ENCODE measurements at regions not wholly inside any gene's neighbourhood (a gene's known extent, or its start where the extent isn't known, plus 50 kb on each side); places are given as distances from the start of the nearest gene placed in this dataset.
A peak's percentile ranks its signal among the peaks of the same experiment; 100 is the strongest.

- Histone ChIP-seq H3K4me1 (ENCODE audit: control extremely low read depth in 1 of 4, control insufficient read depth in 4 of 4, insufficient read depth in 4 of 4, low read length in 3 of 4) (no peaks in the 10 kb centered on the region), H3K9me3 (ENCODE audit: control extremely low read depth in 1 of 5, control insufficient read depth in 4 of 5, insufficient read depth in 2 of 5, low read depth in 1 of 5, low read length in 4 of 5) (peaks cover 0 to 4% (median 0%) of the 10 kb centered on the region in 5 experiments), H3K4me3 (ENCODE audit: control insufficient read depth in 1 of 7, extremely low read depth in 1 of 7, insufficient read depth in 4 of 7, low read depth in 2 of 7, low read length in 6 of 7) (no peak overlapping the region), H3K27me3 (replicated peaks in 2 of 5; ENCODE audit: control insufficient read depth in 4 of 5, insufficient read depth in 5 of 5, low read length in 4 of 5) (no peaks in the 10 kb centered on the region), H3K27ac (ENCODE audit: insufficient read depth in 1 of 2, low read depth in 1 of 2, low read length in 2 of 2, poor library complexity in 1 of 2, severe bottlenecking in 2 of 2) (no peak overlapping the region), H3K36me3 (ENCODE audit: control insufficient read depth in 4 of 4, insufficient read depth in 4 of 4, low read length in 3 of 4) (no peaks in the 10 kb centered on the region)
- ChIA-PET CTCF (no interaction called here), POLR2A (no interaction called here)
- 100% methylated on average over 3 of the region's 3 CpGs for WGBS (ENCODE audit: insufficient coverage)
- no peak for DNase-seq
Observed at GRCh38 chr14:86299994-86300393, 770.0 kb downstream of the FLRT2 start.

GRCh38 chr14:86296173-86296572 is 766.2 kb downstream of the FLRT2 start:
- CTCF ChIA-PET: no interaction called here
- no CpG with 5 or more reads among the region's 1 CpG for WGBS (ENCODE audit: insufficient coverage)
- H3K4me1 ChIP-seq (ENCODE audit: control extremely low read depth in 1 of 4, control insufficient read depth in 4 of 4, insufficient read depth in 4 of 4, low read length in 3 of 4): no peaks in the 10 kb centered on the region
- POLR2A ChIA-PET: no interaction called here
- peaks cover 0 to 4% (median 0%) of the 10 kb centered on the region in 5 experiments for H3K9me3 ChIP-seq (ENCODE audit: control extremely low read depth in 1 of 5, control insufficient read depth in 4 of 5, insufficient read depth in 2 of 5, low read depth in 1 of 5, low read length in 4 of 5)
- no peaks in the 10 kb centered on the region for H3K36me3 ChIP-seq (ENCODE audit: control insufficient read depth in 4 of 4, insufficient read depth in 4 of 4, low read length in 3 of 4)
- no peak overlapping the region for H3K4me3 ChIP-seq (ENCODE audit: control insufficient read depth in 1 of 7, extremely low read depth in 1 of 7, insufficient read depth in 4 of 7, low read depth in 2 of 7, low read length in 6 of 7)
- H3K27ac ChIP-seq (ENCODE audit: insufficient read depth in 1 of 2, low read depth in 1 of 2, low read length in 2 of 2, poor library complexity in 1 of 2, severe bottlenecking in 2 of 2): no peak overlapping the region
- no peaks in the 10 kb centered on the region for H3K27me3 ChIP-seq (replicated peaks in 2 of 5; ENCODE audit: control insufficient read depth in 4 of 5, insufficient read depth in 5 of 5, low read length in 4 of 5)
- peak in 2 of 3 donors; percentile 34 to 45 for DNase-seq

GRCh38 chr14:86288336-86288735 is 758.4 kb downstream of the FLRT2 start:
- DNase-seq: no peak
- ChIA-PET POLR2A (no interaction called here), CTCF (no interaction called here)
- no peaks in the 10 kb centered on the region for H3K36me3 ChIP-seq (ENCODE audit: control insufficient read depth in 4 of 4, insufficient read depth in 4 of 4, low read length in 3 of 4)
- H3K27me3 ChIP-seq (replicated peaks in 2 of 5; ENCODE audit: control insufficient read depth in 4 of 5, insufficient read depth in 5 of 5, low read length in 4 of 5): no peaks in the 10 kb centered on the region
- WGBS (ENCODE audit: insufficient coverage): no CpG with 5 or more reads among the region's 2 CpGs
- no peaks in the 10 kb centered on the region for H3K4me1 ChIP-seq (ENCODE audit: control extremely low read depth in 1 of 4, control insufficient read depth in 4 of 4, insufficient read depth in 4 of 4, low read length in 3 of 4)
- no peak overlapping the region for H3K27ac ChIP-seq (ENCODE audit: insufficient read depth in 1 of 2, low read depth in 1 of 2, low read length in 2 of 2, poor library complexity in 1 of 2, severe bottlenecking in 2 of 2)
- H3K9me3 ChIP-seq (ENCODE audit: control extremely low read depth in 1 of 5, control insufficient read depth in 4 of 5, insufficient read depth in 2 of 5, low read depth in 1 of 5, low read length in 4 of 5): no peaks in the 10 kb centered on the region
- H3K4me3 ChIP-seq (ENCODE audit: control insufficient read depth in 1 of 7, extremely low read depth in 1 of 7, insufficient read depth in 4 of 7, low read depth in 2 of 7, low read length in 6 of 7): no peak overlapping the region

- CTCF ChIA-PET: no interaction called here
Observed at GRCh38 chr14:86279405-86279804, 749.5 kb downstream of the FLRT2 start.

GRCh38 chr14:86257973-86258372 is 728.0 kb downstream of the FLRT2 start:
- POLR2A ChIA-PET: no interaction called here
- H3K27ac ChIP-seq (ENCODE audit: insufficient read depth in 1 of 2, low read depth in 1 of 2, low read length in 2 of 2, poor library complexity in 1 of 2, severe bottlenecking in 2 of 2): no peak overlapping the region
- CTCF ChIA-PET: no interaction called here
- H3K4me1 ChIP-seq (ENCODE audit: control extremely low read depth in 1 of 4, control insufficient read depth in 4 of 4, insufficient read depth in 4 of 4, low read length in 3 of 4): no peaks in the 10 kb centered on the region
- no peaks in the 10 kb centered on the region for H3K36me3 ChIP-seq (ENCODE audit: control insufficient read depth in 4 of 4, insufficient read depth in 4 of 4, low read length in 3 of 4)
- H3K9me3 ChIP-seq (ENCODE audit: control extremely low read depth in 1 of 5, control insufficient read depth in 4 of 5, insufficient read depth in 2 of 5, low read depth in 1 of 5, low read length in 4 of 5): no peaks in the 10 kb centered on the region
- WGBS (ENCODE audit: insufficient coverage): no CpG with 5 or more reads among the region's 2 CpGs
- no peaks in the 10 kb centered on the region for H3K27me3 ChIP-seq (replicated peaks in 2 of 5; ENCODE audit: control insufficient read depth in 4 of 5, insufficient read depth in 5 of 5, low read length in 4 of 5)
- no peak overlapping the region for H3K4me3 ChIP-seq (ENCODE audit: control insufficient read depth in 1 of 7, extremely low read depth in 1 of 7, insufficient read depth in 4 of 7, low read depth in 2 of 7, low read length in 6 of 7)
- DNase-seq: no peak

More at GRCh38 chr14:86279405-86279804, 749.5 kb downstream of the FLRT2 start:
- H3K4me1 ChIP-seq (ENCODE audit: control extremely low read depth in 1 of 4, control insufficient read depth in 4 of 4, insufficient read depth in 4 of 4, low read length in 3 of 4): no peaks in the 10 kb centered on the region
- H3K27ac ChIP-seq (ENCODE audit: insufficient read depth in 1 of 2, low read depth in 1 of 2, low read length in 2 of 2, poor library complexity in 1 of 2, severe bottlenecking in 2 of 2): no peak overlapping the region
- H3K36me3 ChIP-seq (ENCODE audit: control insufficient read depth in 4 of 4, insufficient read depth in 4 of 4, low read length in 3 of 4): no peaks in the 10 kb centered on the region
- H3K27me3 ChIP-seq (replicated peaks in 2 of 5; ENCODE audit: control insufficient read depth in 4 of 5, insufficient read depth in 5 of 5, low read length in 4 of 5): no peaks in the 10 kb centered on the region
- POLR2A ChIA-PET: no interaction called here
- 85% methylated on average over 3 of the region's 3 CpGs for WGBS (ENCODE audit: insufficient coverage)
- no peak for DNase-seq
- no peak overlapping the region for H3K4me3 ChIP-seq (ENCODE audit: control insufficient read depth in 1 of 7, extremely low read depth in 1 of 7, insufficient read depth in 4 of 7, low read depth in 2 of 7, low read length in 6 of 7)
- peaks cover 0 to 8% (median 4%) of the 10 kb centered on the region in 5 experiments for H3K9me3 ChIP-seq (ENCODE audit: control extremely low read depth in 1 of 5, control insufficient read depth in 4 of 5, insufficient read depth in 2 of 5, low read depth in 1 of 5, low read length in 4 of 5)

GRCh38 chr14:86243158-86243557 is 713.2 kb downstream of the FLRT2 start:
- H3K4me3 ChIP-seq (ENCODE audit: control insufficient read depth in 1 of 7, extremely low read depth in 1 of 7, insufficient read depth in 4 of 7, low read depth in 2 of 7, low read length in 6 of 7): no peak overlapping the region
- H3K36me3 ChIP-seq (ENCODE audit: control insufficient read depth in 4 of 4, insufficient read depth in 4 of 4, low read length in 3 of 4): no peaks in the 10 kb centered on the region
- no peak overlapping the region for H3K27ac ChIP-seq (ENCODE audit: insufficient read depth in 1 of 2, low read depth in 1 of 2, low read length in 2 of 2, poor library complexity in 1 of 2, severe bottlenecking in 2 of 2)
- ChIA-PET POLR2A (no interaction called here), CTCF (no interaction called here)
- no peaks in the 10 kb centered on the region for H3K27me3 ChIP-seq (replicated peaks in 2 of 5; ENCODE audit: control insufficient read depth in 4 of 5, insufficient read depth in 5 of 5, low read length in 4 of 5)
- H3K4me1 ChIP-seq (ENCODE audit: control extremely low read depth in 1 of 4, control insufficient read depth in 4 of 4, insufficient read depth in 4 of 4, low read length in 3 of 4): no peaks in the 10 kb centered on the region
- H3K9me3 ChIP-seq (ENCODE audit: control extremely low read depth in 1 of 5, control insufficient read depth in 4 of 5, insufficient read depth in 2 of 5, low read depth in 1 of 5, low read length in 4 of 5): no peaks in the 10 kb centered on the region
- peak in 1 of 3 donors; percentile 9 for DNase-seq

GRCh38 chr14:86237733-86238132 is 707.8 kb downstream of the FLRT2 start:
- Histone ChIP-seq H3K4me1 (ENCODE audit: control extremely low read depth in 1 of 4, control insufficient read depth in 4 of 4, insufficient read depth in 4 of 4, low read length in 3 of 4) (no peaks in the 10 kb centered on the region), H3K4me3 (ENCODE audit: control insufficient read depth in 1 of 7, extremely low read depth in 1 of 7, insufficient read depth in 4 of 7, low read depth in 2 of 7, low read length in 6 of 7) (no peak overlapping the region), H3K36me3 (ENCODE audit: control insufficient read depth in 4 of 4, insufficient read depth in 4 of 4, low read length in 3 of 4) (no peaks in the 10 kb centered on the region), H3K27ac (ENCODE audit: insufficient read depth in 1 of 2, low read depth in 1 of 2, low read length in 2 of 2, poor library complexity in 1 of 2, severe bottlenecking in 2 of 2) (no peak overlapping the region), H3K9me3 (ENCODE audit: control extremely low read depth in 1 of 5, control insufficient read depth in 4 of 5, insufficient read depth in 2 of 5, low read depth in 1 of 5, low read length in 4 of 5) (peaks cover 0 to 7% (median 0%) of the 10 kb centered on the region in 5 experiments), H3K27me3 (replicated peaks in 2 of 5; ENCODE audit: control insufficient read depth in 4 of 5, insufficient read depth in 5 of 5, low read length in 4 of 5) (no peaks in the 10 kb centered on the region)
- POLR2A ChIA-PET: no interaction called here
- CTCF ChIA-PET: no interaction called here
- DNase-seq: no peak
- WGBS (ENCODE audit: insufficient coverage): 75% methylated on average over 2 of the region's 4 CpGs

Data from common myeloid progenitor, CD34-positive (primary cell).